Islet precursor cell (in vitro differentiated cells): ENCODE measurements at regions not wholly inside any gene's neighbourhood (a gene's known extent, or its start where the extent isn't known, plus 50 kb on each side); places are given as distances from the start of the nearest gene placed in this dataset.
A peak's percentile ranks its signal among the peaks of the same experiment; 100 is the strongest.
"Not testable (repeated sequence)": the region's sequence is repeated elsewhere in the genome, so short reads cannot be mapped to it uniquely, and the experiment has no call there.

ENCODE experiments used
- DNase-seq: peaks from one replicate; pipeline ENCODE4 v3.0.0-alpha.2; 2018

- DNase-seq: not testable (repeated sequence)
These were observed 132.4 kb downstream of the TNFRSF13B start for GRCh38 chr17:16839242-16840175.

DNA sequence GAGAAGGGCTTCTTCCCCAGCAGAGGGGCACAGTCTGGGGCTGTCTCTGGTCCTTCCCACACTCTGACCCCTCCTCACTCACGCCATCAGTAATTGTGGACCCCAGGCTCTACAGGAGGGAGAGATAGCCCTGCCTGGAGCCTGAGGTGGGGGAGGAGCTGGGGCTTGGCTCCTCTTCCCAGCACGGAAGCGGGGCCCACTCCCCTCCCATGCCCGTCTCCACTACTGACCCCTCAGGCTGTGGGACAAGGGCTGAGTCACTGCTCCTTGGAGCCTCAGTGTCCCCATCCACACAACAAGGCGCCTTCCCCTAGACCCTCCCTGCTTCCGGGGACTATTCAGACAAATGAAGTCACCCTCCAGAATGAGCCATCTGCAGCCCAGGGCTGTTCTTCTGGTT lies 133.1 kb downstream of the TNFRSF13B start:
- DNase-seq: not testable (repeated sequence)

GRCh38 chr17:16838287-16838686 lies 133.6 kb downstream of the TNFRSF13B start:
- peak; percentile 52 for DNase-seq

DNA sequence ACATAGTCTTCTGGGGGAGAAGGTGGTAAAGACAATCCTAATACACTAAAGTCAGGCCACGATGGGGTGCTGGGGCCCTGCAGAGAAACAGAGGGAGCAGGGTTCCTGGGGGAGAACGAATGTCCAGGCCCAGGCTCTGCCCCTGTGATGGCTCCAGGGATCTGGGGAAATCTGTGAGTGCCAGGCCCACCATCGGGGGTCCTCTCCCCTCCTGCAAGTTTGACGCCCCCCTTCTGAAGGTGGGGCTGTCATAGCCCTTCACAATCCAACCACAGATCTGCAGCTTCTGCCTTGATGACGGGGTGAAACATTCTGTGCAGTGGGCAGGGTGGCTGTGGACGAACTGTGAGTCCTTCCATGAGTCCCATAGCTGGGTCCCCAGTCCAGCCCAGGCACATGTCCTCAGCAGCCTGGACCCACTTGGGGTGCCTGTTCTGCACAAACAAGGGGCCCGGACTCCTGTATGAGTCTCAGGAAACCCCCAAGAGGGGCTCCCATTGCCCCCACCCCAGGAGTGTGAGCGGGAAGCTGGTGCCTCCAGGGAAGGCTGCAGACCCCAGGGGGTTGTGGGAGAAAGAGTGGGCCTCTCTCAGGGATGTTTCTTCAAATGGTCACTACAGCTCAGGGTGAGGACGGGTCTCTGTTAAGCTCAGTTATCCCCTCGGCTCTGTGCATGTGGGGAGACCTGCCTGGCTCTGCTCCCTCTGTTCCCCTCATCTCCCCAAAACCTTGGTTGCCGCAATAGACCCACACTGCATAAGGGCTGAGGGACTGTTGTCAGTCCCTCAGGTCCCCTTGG lies 134.3 kb downstream of the TNFRSF13B start:
- DNase-seq: not testable (repeated sequence)

- DNase-seq: peak; percentile 70
These were observed 135.5 kb downstream of the TNFRSF13B start for GRCh38 chr17:16836315-16836915.

- DNase-seq: not testable (repeated sequence)
These were observed 138.4 kb downstream of the TNFRSF13B start for GRCh38 chr17:16833517-16833916.

DNA sequence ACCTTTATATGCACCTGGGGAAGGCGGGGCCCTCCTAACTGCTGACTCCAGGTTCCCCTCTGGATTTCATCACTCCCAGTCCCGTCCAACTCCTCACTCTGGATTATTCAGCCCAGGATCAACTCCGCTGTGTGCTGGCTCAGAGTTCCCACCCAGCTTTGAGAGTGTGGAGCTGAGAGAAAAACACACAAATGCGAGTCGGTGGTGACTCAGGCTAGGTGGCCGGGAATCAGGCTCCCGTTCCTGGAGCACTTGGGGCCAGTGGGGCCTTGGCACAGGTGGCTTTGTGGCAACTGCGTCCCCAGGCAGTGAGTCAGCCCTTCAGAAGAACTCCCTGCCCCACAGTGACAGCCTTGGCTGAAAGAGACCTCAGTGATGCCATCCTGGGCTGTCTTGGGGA lies 139.1 kb downstream of the TNFRSF13B start:
- DNase-seq: not testable (repeated sequence)

DNA sequence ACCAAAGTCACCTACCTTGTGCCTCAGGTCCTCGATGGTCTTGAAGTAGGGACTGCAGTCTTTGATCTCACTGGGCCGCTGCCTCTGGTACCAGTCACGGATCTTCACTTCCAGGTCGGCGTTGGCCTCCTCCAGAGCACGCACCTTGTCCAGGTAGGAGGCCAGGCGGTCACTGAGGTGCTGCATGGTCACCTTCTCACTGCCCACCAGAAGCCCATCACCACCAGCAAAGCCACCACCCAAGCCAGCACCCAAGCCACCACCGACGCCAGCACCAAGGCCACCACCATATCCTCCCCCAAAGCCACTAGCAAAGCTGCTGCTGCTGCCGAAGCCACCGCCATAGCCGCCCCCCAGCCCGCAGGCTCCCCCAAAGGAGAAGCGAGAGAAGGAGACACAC lies 139.7 kb downstream of the TNFRSF13B start:
- DNase-seq: not testable (repeated sequence)

GRCh38 chr17:16830770-16831169 lies 140.7 kb downstream of the CCDC144A start:
- not testable (repeated sequence) for DNase-seq

GRCh38 chr17:16830219-16830618 lies 140.2 kb downstream of the CCDC144A start:
- DNase-seq: not testable (repeated sequence)
